ENCODE measurements at regions not wholly inside any gene's neighbourhood (a gene's known extent, or its start where the extent isn't known, plus 50 kb on each side); places are given as distances from the start of the nearest gene placed in this dataset.

DNA sequence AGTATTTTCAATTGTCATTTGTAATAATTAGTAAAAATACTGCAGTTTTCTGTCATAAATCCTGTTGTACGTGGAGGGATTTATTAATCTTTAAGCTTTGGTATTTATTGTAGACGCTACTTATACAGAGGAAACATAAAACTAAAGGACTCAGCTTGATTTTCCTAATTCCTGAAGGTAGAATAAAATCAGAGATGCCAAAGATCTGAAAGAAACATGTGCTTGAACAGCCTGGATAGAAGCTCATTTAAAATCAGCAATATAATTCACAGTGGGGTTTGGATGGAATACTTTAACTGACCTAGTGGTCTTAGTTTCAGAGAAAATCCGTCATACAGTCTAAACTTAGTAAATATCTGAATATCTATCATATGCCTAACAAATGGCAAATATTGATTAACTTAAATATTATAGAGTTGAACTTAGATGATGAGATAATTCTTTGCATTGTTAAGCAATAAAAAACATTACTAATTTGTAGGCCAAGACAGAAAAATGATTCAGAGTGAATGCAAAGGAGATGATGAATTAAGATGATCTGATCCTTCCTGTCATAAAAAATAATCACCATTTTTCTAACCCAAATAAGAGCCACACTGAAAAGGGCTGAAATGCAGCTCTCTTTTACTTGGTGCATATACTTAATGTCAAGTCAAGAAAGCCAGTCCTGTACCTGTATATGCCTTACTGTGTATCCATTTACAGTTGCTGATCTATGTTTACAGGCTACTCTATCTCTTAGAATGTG is 397.1 kb upstream of the DCN start:
- BruUV-seq (replicated peaks) = no TSS peak
- CTCF ChIA-PET = interaction anchor here (0.7 kb wide), 1 partner anchor 1015 kb away, joined by 6 read pairs; no protein-coding TSS in a partner anchor

DNA sequence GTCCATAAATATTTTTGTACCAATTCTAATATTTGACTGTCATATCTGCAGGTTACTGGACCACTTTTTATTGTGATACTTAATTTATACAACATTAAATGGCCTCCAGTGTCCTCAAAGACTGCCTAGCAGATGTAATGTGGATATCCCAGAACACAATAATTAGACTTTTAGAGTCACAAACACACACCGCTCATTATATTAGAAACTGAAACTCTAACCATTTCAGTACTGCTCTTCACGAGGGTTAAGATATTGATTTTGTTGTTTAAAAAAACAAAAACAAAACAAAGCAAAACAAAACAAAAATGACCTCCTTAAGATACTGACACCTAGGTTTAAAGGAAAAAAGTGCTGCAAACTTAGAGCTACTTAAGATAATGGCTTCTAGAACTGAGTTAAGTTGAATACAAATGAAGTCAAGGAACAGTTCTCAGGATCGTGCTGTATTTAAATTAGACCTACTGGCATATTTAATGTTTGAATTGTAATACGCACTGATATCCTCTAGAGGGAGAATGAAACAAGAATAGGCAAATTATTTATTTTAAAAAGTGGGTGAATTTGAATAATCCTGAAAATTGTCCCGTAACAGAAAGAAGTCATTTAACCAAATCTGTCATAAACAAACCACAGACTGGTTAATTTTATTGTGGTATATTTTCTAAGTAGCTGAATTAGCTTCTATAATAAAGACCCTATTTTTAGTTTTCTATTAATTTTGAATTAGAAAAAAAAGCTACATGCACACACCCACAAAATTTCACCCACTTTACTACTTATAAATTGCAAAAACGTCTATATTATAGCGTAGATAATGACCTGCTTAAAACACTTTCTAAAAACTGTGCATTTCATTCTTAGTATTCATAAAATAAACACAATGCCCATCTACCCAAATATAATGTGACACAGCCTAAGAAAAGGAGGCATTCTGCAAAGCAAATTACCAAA is 395.2 kb upstream of the DCN start:
- POLR2A ChIA-PET = no interaction called here
- BruUV-seq (replicated peaks) = no TSS peak
- Histone ChIP-seq H3K27me3 (ENCODE audit: control insufficient read depth, insufficient read depth, low read length) (no peaks in the 10 kb centered on the region), H3K9me3 (ENCODE audit: control insufficient read depth, insufficient read depth, low read depth, low read length) (no peaks in the 10 kb centered on the region), H3K27ac (ENCODE audit: low read length) (0 out of 2 replicates have a peak overlapping the region, but pooled peaks have one; percentile 4), H3K36me3 (ENCODE audit: control insufficient read depth, insufficient read depth, low read length) (no peaks in the 10 kb centered on the region), H3K4me1 (ENCODE audit: control insufficient read depth, insufficient read depth, low read length) (no peaks in the 10 kb centered on the region), H3K4me3 (ENCODE audit: low read depth in 2 of 2, low read length in 2 of 2) (peak overlapping the region; percentile 7 to 22; a peak in 3 of 4 replicates)
- in situ Hi-C loops (cut with HindIII; ENCODE audit: low pct_unique_long_range_greater_than_20kb, low sequenced_read_pairs) = no loop called here
- TF ChIP-seq TCF7L2 (IDR thresholded peaks at IDR 0.05; ENCODE audit: low read depth, low read length) (no peak), POLR2AphosphoS5 (IDR thresholded peaks at IDR 0.05; ENCODE audit: low read depth, low read length) (no peak), SIN3A (IDR thresholded peaks at IDR 0.05; ENCODE audit: borderline replicate concordance, insufficient read depth, low read depth, low read length) (no peak)
- TF ChIP-seq, protein P1, sequence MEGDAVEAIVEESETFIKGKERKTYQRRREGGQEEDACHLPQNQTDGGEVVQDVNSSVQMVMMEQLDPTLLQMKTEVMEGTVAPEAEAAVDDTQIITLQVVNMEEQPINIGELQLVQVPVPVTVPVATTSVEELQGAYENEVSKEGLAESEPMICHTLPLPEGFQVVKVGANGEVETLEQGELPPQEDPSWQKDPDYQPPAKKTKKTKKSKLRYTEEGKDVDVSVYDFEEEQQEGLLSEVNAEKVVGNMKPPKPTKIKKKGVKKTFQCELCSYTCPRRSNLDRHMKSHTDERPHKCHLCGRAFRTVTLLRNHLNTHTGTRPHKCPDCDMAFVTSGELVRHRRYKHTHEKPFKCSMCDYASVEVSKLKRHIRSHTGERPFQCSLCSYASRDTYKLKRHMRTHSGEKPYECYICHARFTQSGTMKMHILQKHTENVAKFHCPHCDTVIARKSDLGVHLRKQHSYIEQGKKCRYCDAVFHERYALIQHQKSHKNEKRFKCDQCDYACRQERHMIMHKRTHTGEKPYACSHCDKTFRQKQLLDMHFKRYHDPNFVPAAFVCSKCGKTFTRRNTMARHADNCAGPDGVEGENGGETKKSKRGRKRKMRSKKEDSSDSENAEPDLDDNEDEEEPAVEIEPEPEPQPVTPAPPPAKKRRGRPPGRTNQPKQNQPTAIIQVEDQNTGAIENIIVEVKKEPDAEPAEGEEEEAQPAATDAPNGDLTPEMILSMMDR (IDR thresholded peaks at IDR 0.05) = peak; percentile 71; the same call in 1 of the 2 replicates
- TF ChIP-seq, protein P2, sequence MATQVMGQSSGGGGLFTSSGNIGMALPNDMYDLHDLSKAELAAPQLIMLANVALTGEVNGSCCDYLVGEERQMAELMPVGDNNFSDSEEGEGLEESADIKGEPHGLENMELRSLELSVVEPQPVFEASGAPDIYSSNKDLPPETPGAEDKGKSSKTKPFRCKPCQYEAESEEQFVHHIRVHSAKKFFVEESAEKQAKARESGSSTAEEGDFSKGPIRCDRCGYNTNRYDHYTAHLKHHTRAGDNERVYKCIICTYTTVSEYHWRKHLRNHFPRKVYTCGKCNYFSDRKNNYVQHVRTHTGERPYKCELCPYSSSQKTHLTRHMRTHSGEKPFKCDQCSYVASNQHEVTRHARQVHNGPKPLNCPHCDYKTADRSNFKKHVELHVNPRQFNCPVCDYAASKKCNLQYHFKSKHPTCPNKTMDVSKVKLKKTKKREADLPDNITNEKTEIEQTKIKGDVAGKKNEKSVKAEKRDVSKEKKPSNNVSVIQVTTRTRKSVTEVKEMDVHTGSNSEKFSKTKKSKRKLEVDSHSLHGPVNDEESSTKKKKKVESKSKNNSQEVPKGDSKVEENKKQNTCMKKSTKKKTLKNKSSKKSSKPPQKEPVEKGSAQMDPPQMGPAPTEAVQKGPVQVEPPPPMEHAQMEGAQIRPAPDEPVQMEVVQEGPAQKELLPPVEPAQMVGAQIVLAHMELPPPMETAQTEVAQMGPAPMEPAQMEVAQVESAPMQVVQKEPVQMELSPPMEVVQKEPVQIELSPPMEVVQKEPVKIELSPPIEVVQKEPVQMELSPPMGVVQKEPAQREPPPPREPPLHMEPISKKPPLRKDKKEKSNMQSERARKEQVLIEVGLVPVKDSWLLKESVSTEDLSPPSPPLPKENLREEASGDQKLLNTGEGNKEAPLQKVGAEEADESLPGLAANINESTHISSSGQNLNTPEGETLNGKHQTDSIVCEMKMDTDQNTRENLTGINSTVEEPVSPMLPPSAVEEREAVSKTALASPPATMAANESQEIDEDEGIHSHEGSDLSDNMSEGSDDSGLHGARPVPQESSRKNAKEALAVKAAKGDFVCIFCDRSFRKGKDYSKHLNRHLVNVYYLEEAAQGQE (IDR thresholded peaks at IDR 0.05; ENCODE audit: insufficient read depth in 1 of 2, low read depth in 2 of 2, low read length in 1 of 2) = no peak
- DNase-seq (ENCODE audit: low read depth, low spot score) (no peak), ATAC-seq (no peak)
- intact Hi-C loops (cut with micrococcal nuclease; ENCODE audit: unreplicated experiment) = loop anchor here (10.0 kb wide), 1 partner anchor 557 kb away; no protein-coding TSS in a partner anchor
- CTCF ChIA-PET = no interaction called here

More for the DNA sequence above, 397.1 kb upstream of the DCN start:
- TF ChIP-seq TCF7L2 (IDR thresholded peaks at IDR 0.05; ENCODE audit: low read depth, low read length) = no peak
- Histone ChIP-seq H3K27ac (ENCODE audit: low read length) (no peak overlapping the region), H3K36me3 (ENCODE audit: control insufficient read depth, insufficient read depth, low read length) (no peaks in the 10 kb centered on the region), H3K4me3 (ENCODE audit: low read depth in 2 of 2, low read length in 2 of 2) (no peak overlapping the region), H3K27me3 (ENCODE audit: control insufficient read depth, insufficient read depth, low read length) (no peaks in the 10 kb centered on the region), H3K4me1 (ENCODE audit: control insufficient read depth, insufficient read depth, low read length) (no peaks in the 10 kb centered on the region), H3K9me3 (ENCODE audit: control insufficient read depth, insufficient read depth, low read depth, low read length) (no peaks in the 10 kb centered on the region)
- POLR2A ChIA-PET = no interaction called here
- in situ Hi-C loops (cut with HindIII; ENCODE audit: low pct_unique_long_range_greater_than_20kb, low sequenced_read_pairs) (no loop called here), intact Hi-C loops (cut with micrococcal nuclease; ENCODE audit: unreplicated experiment) (loop anchor here (10.0 kb wide), 1 partner anchor 555 kb away; no protein-coding TSS in a partner anchor)
- ATAC-seq = no peak
- no peak for DNase-seq (ENCODE audit: low read depth, low spot score)
